Mesenchymal stem cell (in vitro differentiated cells and primary cell): ENCODE measurements at regions not wholly inside any gene's neighbourhood (a gene's known extent, or its start where the extent isn't known, plus 50 kb on each side); places are given as distances from the start of the nearest gene placed in this dataset.

Source experiments
- DNase-seq: peaks from one replicate; pipeline ENCODE4 v3.0.0-alpha.2; 2013
- H2AFZ ChIP-seq: one replicate; pipeline ENCODE4 v1.6.1; 2013; ENCODE audit warnings: low read depth, mild to moderate bottlenecking, control low read depth, inconsistent platforms, low read length, moderate library complexity
- H2AK5ac ChIP-seq: 2 replicates; pipeline ENCODE4 v1.6.1; 2013; ENCODE audit warnings: low read length, moderate library complexity, mild to moderate bottlenecking, inconsistent platforms; ENCODE audit not compliant: severe bottlenecking
- H2BK120ac ChIP-seq: one replicate; pipeline ENCODE4 v1.6.1; 2013; ENCODE audit warnings: low read depth, mild to moderate bottlenecking, inconsistent platforms, low read length, moderate library complexity
- H2BK12ac ChIP-seq, 2 experiments: one replicate each; pipeline ENCODE4 v1.6.1; 2013; ENCODE audit warnings: inconsistent platforms in 2 of 2, low read length in 2 of 2, mild to moderate bottlenecking in 2 of 2, moderate library complexity in 2 of 2, control low read depth in 1 of 2
- H2BK15ac ChIP-seq: one replicate; pipeline ENCODE4 v1.6.1; 2013; ENCODE audit warnings: mild to moderate bottlenecking, low read depth, inconsistent platforms; ENCODE audit not compliant: poor library complexity, severe bottlenecking
- H2BK5ac ChIP-seq: 2 replicates; pipeline ENCODE4 v1.6.1; 2013; ENCODE audit warnings: low read depth, mild to moderate bottlenecking, low read length, control low read depth, inconsistent platforms; ENCODE audit not compliant: poor library complexity, severe bottlenecking
- H3K14ac ChIP-seq, 2 experiments: one replicate each; pipeline ENCODE4 v1.6.1; 2013; ENCODE audit warnings: inconsistent platforms in 2 of 2, low read length in 2 of 2, control low read depth in 1 of 2, mild to moderate bottlenecking in 1 of 2, moderate library complexity in 1 of 2
- H3K18ac ChIP-seq, 2 experiments: one replicate each; pipeline ENCODE4 v1.6.1; 2013; ENCODE audit warnings: inconsistent platforms in 2 of 2, low read length in 2 of 2, control low read depth in 1 of 2, low read depth in 1 of 2, mild to moderate bottlenecking in 1 of 2
- H3K23ac ChIP-seq, 2 experiments: one replicate each; pipeline ENCODE4 v1.6.1; 2013; ENCODE audit warnings: inconsistent platforms in 2 of 2, low read length in 2 of 2, mild to moderate bottlenecking in 2 of 2, moderate library complexity in 2 of 2, control low read depth in 1 of 2
- H3K27ac ChIP-seq: 2 replicates; pipeline ENCODE4 v1.5.1; 2013; ENCODE audit warnings: mild to moderate bottlenecking, moderate library complexity, low read length, control low read depth, inconsistent platforms; ENCODE audit not compliant: poor library complexity, severe bottlenecking
- H3K27me3 ChIP-seq, 2 experiments: 2 replicates each; pipeline versions ENCODE4 v1.6.1 to v1.7.0; 2013; ENCODE audit warnings: low read length in 2 of 2, mild to moderate bottlenecking in 2 of 2, moderate library complexity in 2 of 2, control low read depth in 1 of 2, inconsistent platforms in 1 of 2; ENCODE audit not compliant: control insufficient read depth in 1 of 2, insufficient read depth in 1 of 2
- H3K36me3 ChIP-seq, 2 experiments: 2 replicates each; pipeline versions ENCODE4 v1.6.1 to v1.7.0; 2013; ENCODE audit warnings: low read length in 2 of 2, control low read depth in 1 of 2, inconsistent platforms in 1 of 2, low read depth in 1 of 2, mild to moderate bottlenecking in 1 of 2; ENCODE audit not compliant: insufficient read depth in 2 of 2, control insufficient read depth in 1 of 2
- H3K4ac ChIP-seq, 2 experiments: one replicate each; pipeline ENCODE4 v1.6.1; 2013; ENCODE audit warnings: inconsistent platforms in 2 of 2, low read length in 2 of 2, mild to moderate bottlenecking in 2 of 2, moderate library complexity in 2 of 2, control low read depth in 1 of 2, low read depth in 1 of 2
- H3K4me1 ChIP-seq: 2 replicates; pipeline ENCODE4 v1.6.1; 2013; ENCODE audit warnings: low read depth, low read length, control low read depth; ENCODE audit not compliant: control insufficient read depth, insufficient read depth
- H3K4me2 ChIP-seq: 2 replicates; pipeline ENCODE4 v1.6.1; 2013; ENCODE audit warnings: low read length, mild to moderate bottlenecking, inconsistent platforms; ENCODE audit not compliant: poor library complexity, severe bottlenecking
- H3K4me3 ChIP-seq, 2 experiments: 2 replicates each; pipeline versions ENCODE4 v1.5.1 to v1.7.0; 2013; ENCODE audit warnings: low read length in 2 of 2, mild to moderate bottlenecking in 2 of 2, control low read depth in 1 of 2, low read depth in 1 of 2; ENCODE audit not compliant: insufficient read depth in 1 of 2
- H3K79me1 ChIP-seq: replicated peaks from 2 replicates; pipeline ENCODE4 v1.6.1; 2013; ENCODE audit warnings: mild to moderate bottlenecking, control low read depth, low read length, inconsistent platforms; ENCODE audit not compliant: poor library complexity, severe bottlenecking
- H3K9ac ChIP-seq: 2 replicates; pipeline ENCODE4 v1.7.0; 2013; ENCODE audit warnings: mild to moderate bottlenecking, low read length, moderate library complexity
- H3K9me3 ChIP-seq: 2 replicates; pipeline ENCODE4 v1.7.0; 2013; ENCODE audit warnings: mild to moderate bottlenecking, low read length; ENCODE audit not compliant: control insufficient read depth
- H4K8ac ChIP-seq: one replicate; pipeline ENCODE4 v1.6.1; 2013; ENCODE audit warnings: inconsistent platforms, mild to moderate bottlenecking, low read length, moderate library complexity
- H4K91ac ChIP-seq: one replicate; pipeline ENCODE4 v1.6.1; 2013; ENCODE audit warnings: mild to moderate bottlenecking, low read length, inconsistent platforms
- WGBS: methylation state at CpG from one replicate; pipeline ENCODE4 v1.1.7; 2013; ENCODE audit warnings: mixed read lengths; 5-methylcytosine and 5-hydroxymethylcytosine counted together

DNA sequence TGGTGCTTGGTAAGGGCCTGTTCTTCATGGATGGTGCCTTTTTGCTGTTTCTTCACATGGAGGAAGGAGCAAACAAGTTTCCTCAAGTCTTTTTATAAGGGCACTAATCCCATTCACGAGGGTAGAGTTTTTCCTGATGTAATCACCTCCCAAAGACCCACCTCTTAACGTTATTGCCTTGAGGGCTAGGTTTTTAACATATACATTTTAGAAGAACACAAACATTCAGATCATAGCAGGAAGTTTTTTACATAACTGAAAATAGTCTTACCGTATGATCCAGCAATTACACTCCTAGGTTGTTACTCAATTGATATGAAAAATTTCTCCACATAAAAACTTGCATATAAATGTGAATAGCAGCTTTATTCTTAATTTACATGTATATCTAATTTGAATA, 976.3 kb downstream of the DSC3 start:
- DNase-seq: no peak
- no peak overlapping the region for H4K8ac ChIP-seq
- H3K23ac ChIP-seq: no peak overlapping the region
- H2AFZ ChIP-seq: no peak overlapping the region
- H4K91ac ChIP-seq: no peak overlapping the region
- no peak overlapping the region for H2AK5ac ChIP-seq
- H3K4me2 ChIP-seq: no peak overlapping the region
- 80% methylated on average over 1 of the region's 3 CpGs for WGBS
- no peak overlapping the region for H2BK15ac ChIP-seq
- no peak overlapping the region for H2BK120ac ChIP-seq
- H3K4me3 ChIP-seq: no peak overlapping the region
- H2BK5ac ChIP-seq: no peak overlapping the region
- no peak overlapping the region for H2BK12ac ChIP-seq
- H3K9me3 ChIP-seq: peaks cover 12% of the 10 kb centered on the region
- H3K27ac ChIP-seq: no peak overlapping the region
- no peak overlapping the region for H3K18ac ChIP-seq
- no peaks in the 10 kb centered on the region for H3K4me1 ChIP-seq
- H3K9ac ChIP-seq: no peak overlapping the region
- no peak overlapping the region for H3K14ac ChIP-seq
- H3K79me1 ChIP-seq: no peaks in the 10 kb centered on the region
- H3K27me3 ChIP-seq: no peaks in the 10 kb centered on the region
- H3K4ac ChIP-seq: no peak overlapping the region
- H3K36me3 ChIP-seq: no peaks in the 10 kb centered on the region

DNA sequence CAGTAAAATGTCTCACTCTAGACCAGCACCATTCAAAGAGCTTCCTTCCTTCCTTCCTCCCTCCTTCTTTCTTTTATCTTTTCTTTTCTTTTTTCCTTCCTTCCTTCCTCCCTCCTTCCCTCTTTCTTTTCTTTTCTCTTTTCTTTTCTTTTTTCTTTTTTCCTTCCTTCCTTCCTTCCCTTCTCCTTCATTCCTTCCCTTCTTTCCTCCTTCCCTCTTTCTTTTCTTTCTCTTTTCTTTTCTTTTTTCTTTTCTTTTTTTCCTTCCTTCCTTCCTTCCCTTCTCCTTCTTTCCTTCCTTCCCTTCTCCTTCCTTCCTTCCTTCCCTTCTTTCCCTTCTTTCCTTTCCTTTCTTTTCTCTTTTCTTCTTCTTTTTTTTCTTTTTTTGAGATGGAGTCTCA, 985.1 kb downstream of the DSC3 start:
- no peaks in the 10 kb centered on the region for H3K9me3 ChIP-seq
- H2BK12ac ChIP-seq: no peak overlapping the region
- H4K91ac ChIP-seq: no peak overlapping the region
- no peaks in the 10 kb centered on the region for H3K27me3 ChIP-seq
- no peaks in the 10 kb centered on the region for H3K4me1 ChIP-seq
- no peak overlapping the region for H2BK15ac ChIP-seq
- H2BK120ac ChIP-seq: no peak overlapping the region
- no peak overlapping the region for H3K9ac ChIP-seq
- H3K36me3 ChIP-seq: no peaks in the 10 kb centered on the region
- H3K4me3 ChIP-seq: no peak overlapping the region
- no peak overlapping the region for H3K14ac ChIP-seq
- H3K79me1 ChIP-seq: no peaks in the 10 kb centered on the region
- H3K18ac ChIP-seq: no peak overlapping the region
- H3K23ac ChIP-seq: no peak overlapping the region
- H2AK5ac ChIP-seq: no peak overlapping the region
- H3K4ac ChIP-seq: no peak overlapping the region
- H3K27ac ChIP-seq: no peak overlapping the region
- no peak overlapping the region for H2BK5ac ChIP-seq
- H2AFZ ChIP-seq: no peak overlapping the region
- H4K8ac ChIP-seq: no peak overlapping the region
- no peak for DNase-seq
- no peak overlapping the region for H3K4me2 ChIP-seq

DNA sequence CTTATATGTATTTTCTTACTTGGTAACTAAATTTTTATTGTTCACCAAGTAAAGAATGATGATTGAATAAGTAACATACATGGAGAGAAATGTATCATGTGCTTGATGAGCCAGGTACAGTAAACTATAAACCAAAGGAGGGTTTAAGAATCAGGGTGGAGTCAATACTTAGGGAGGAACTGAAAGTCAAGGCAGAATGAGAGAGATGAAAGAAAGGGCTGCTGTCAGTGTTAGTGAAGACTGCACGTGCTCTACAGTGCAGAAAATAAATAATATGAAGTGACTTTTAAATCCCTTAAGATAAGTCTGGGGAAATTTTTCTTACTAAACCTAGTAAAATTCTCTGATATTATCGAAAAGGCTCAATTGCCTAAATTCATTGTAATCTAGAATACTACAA, 986.0 kb downstream of the DSC3 start:
- Histone ChIP-seq H3K4me3 (no peak overlapping the region), H4K8ac (no peak overlapping the region), H3K79me1 (no peaks in the 10 kb centered on the region), H2BK120ac (no peak overlapping the region), H3K4me1 (no peaks in the 10 kb centered on the region), H3K9ac (no peak overlapping the region), H3K27me3 (no peaks in the 10 kb centered on the region), H3K23ac (no peak overlapping the region), H3K14ac (no peak overlapping the region), H3K4ac (no peak overlapping the region), H3K27ac (no peak overlapping the region), H2AK5ac (no peak overlapping the region), H3K4me2 (no peak overlapping the region), H4K91ac (no peak overlapping the region), H2AFZ (no peak overlapping the region), H3K36me3 (no peaks in the 10 kb centered on the region), H3K18ac (no peak overlapping the region), H2BK5ac (no peak overlapping the region), H3K9me3 (no peaks in the 10 kb centered on the region), H2BK12ac (no peak overlapping the region), H2BK15ac (no peak overlapping the region)
- no peak for DNase-seq
- WGBS: no CpG with 5 or more reads among the region's 2 CpGs

DNA sequence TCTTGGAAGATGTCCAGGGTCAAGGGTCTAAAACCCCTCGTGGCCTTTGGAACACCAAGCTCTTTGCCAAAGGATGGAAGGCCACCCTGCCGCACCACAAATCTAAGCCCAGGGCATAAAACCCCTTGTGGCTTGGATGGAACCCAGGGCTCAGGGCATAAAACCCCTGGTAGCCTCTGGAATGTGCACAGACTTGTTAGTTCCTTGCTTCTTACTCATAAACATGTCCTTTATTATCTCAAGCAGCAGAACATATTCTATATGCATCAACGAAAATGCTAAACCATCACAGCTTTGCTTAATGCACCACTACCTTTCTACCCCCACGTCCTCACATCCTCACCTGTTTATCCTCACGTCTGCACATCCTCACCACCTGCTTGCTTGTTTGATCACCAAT, 998.0 kb downstream of the DSC3 start:
- H3K4me2 ChIP-seq: no peak overlapping the region
- H3K4me3 ChIP-seq: no peak overlapping the region
- DNase-seq: no peak
- H4K91ac ChIP-seq: no peak overlapping the region
- no peaks in the 10 kb centered on the region for H3K4me1 ChIP-seq
- H2BK15ac ChIP-seq: no peak overlapping the region
- no peaks in the 10 kb centered on the region for H3K36me3 ChIP-seq
- no peak overlapping the region for H3K9ac ChIP-seq
- H2AFZ ChIP-seq: no peak overlapping the region
- H2BK120ac ChIP-seq: no peak overlapping the region
- no peaks in the 10 kb centered on the region for H3K27me3 ChIP-seq
- no peak overlapping the region for H3K27ac ChIP-seq
- no peak overlapping the region for H2BK5ac ChIP-seq
- no peak overlapping the region for H3K23ac ChIP-seq
- H3K14ac ChIP-seq: no peak overlapping the region
- 79% methylated on average over 5 of the region's 5 CpGs for WGBS
- H4K8ac ChIP-seq: no peak overlapping the region
- no peak overlapping the region for H2BK12ac ChIP-seq
- no peak overlapping the region for H3K18ac ChIP-seq
- no peak overlapping the region for H2AK5ac ChIP-seq
- peaks cover 3% of the 10 kb centered on the region for H3K9me3 ChIP-seq
- no peak overlapping the region for H3K4ac ChIP-seq
- H3K79me1 ChIP-seq: no peaks in the 10 kb centered on the region
